H9 (cell line): ENCODE measurements at regions not wholly inside any gene's neighbourhood (a gene's known extent, or its start where the extent isn't known, plus 50 kb on each side); places are given as distances from the start of the nearest gene placed in this dataset.

ENCODE experiments used
- DNase-seq: peaks from one replicate; pipeline ENCODE4 v3.0.0-alpha.2; 2017
- H2AFZ ChIP-seq: one replicate; pipeline ENCODE4 v1.6.1; 2013; ENCODE audit warnings: mild to moderate bottlenecking, low read length, control low read depth, moderate library complexity
- H2AK5ac ChIP-seq: 2 replicates; pipeline ENCODE4 v1.6.1; 2013; ENCODE audit warnings: low read length, control low read depth, mixed read lengths; ENCODE audit not compliant: insufficient read length
- H2BK120ac ChIP-seq: one replicate; pipeline ENCODE4 v1.6.1; 2013; ENCODE audit warnings: low read depth, mild to moderate bottlenecking, low read length, control low read depth, inconsistent platforms; ENCODE audit not compliant: poor library complexity, severe bottlenecking
- H2BK12ac ChIP-seq: 2 replicates; pipeline ENCODE4 v1.6.1; 2013; ENCODE audit warnings: low read length, control low read depth, mixed read lengths, low read depth; ENCODE audit not compliant: insufficient read length
- H2BK15ac ChIP-seq: 2 replicates; pipeline ENCODE4 v1.6.1; 2013; ENCODE audit warnings: low read depth, low read length, control low read depth
- H2BK20ac ChIP-seq: one replicate; pipeline ENCODE4 v1.6.1; 2013; ENCODE audit warnings: low read depth, mild to moderate bottlenecking, low read length, control low read depth, inconsistent platforms; ENCODE audit not compliant: poor library complexity, severe bottlenecking
- H2BK5ac ChIP-seq: 2 replicates; pipeline ENCODE4 v1.6.1; 2013; ENCODE audit warnings: low read length, control low read depth, mixed read lengths; ENCODE audit not compliant: insufficient read length
- H3K14ac ChIP-seq: 2 replicates; pipeline ENCODE4 v1.6.1; 2013; ENCODE audit warnings: low read length, control low read depth; ENCODE audit not compliant: insufficient read depth
- H3K18ac ChIP-seq: 2 replicates; pipeline ENCODE4 v1.6.1; 2013; ENCODE audit warnings: low read depth, mild to moderate bottlenecking, mixed read lengths, low read length, control low read depth; ENCODE audit not compliant: insufficient read length
- H3K23ac ChIP-seq: 2 replicates; pipeline ENCODE4 v1.6.1; 2013; ENCODE audit warnings: low read length, control low read depth, mixed read lengths, low read depth; ENCODE audit not compliant: insufficient read length
- H3K23me2 ChIP-seq: 2 replicates; pipeline ENCODE4 v1.6.1; 2013; ENCODE audit warnings: low read depth, mild to moderate bottlenecking, mixed read lengths, low read length, control low read depth; ENCODE audit not compliant: insufficient read length, poor library complexity, severe bottlenecking
- H3K27ac ChIP-seq: 2 replicates; pipeline ENCODE4 v1.5.1; 2013; ENCODE audit warnings: low read length, control low read depth, mixed read lengths, low read depth; ENCODE audit not compliant: insufficient read length
- H3K27me3 ChIP-seq: 2 replicates; pipeline ENCODE4 v1.6.1; 2013; ENCODE audit warnings: low read length, control low read depth, inconsistent platforms; ENCODE audit not compliant: insufficient read depth
- H3K4ac ChIP-seq: 2 replicates; pipeline ENCODE4 v1.6.1; 2013; ENCODE audit warnings: low read depth, mild to moderate bottlenecking, control low read depth, inconsistent platforms, low read length, moderate library complexity
- H3K4me1 ChIP-seq: 2 replicates; pipeline ENCODE4 v1.6.1; 2013; ENCODE audit warnings: low read length, control low read depth, inconsistent platforms; ENCODE audit not compliant: insufficient read depth
- H3K4me2 ChIP-seq: 2 replicates; pipeline ENCODE4 v1.6.1; 2013; ENCODE audit warnings: low read length, control low read depth, mixed read lengths; ENCODE audit not compliant: insufficient read length, insufficient read depth
- H3K56ac ChIP-seq: 2 replicates; pipeline ENCODE4 v1.6.1; 2013; ENCODE audit warnings: low read depth, mild to moderate bottlenecking, mixed read lengths, low read length, control low read depth; ENCODE audit not compliant: insufficient read length
- H3K79me1 ChIP-seq: 2 replicates; pipeline ENCODE4 v1.6.1; 2013; ENCODE audit warnings: low read depth, mild to moderate bottlenecking, moderate library complexity, low read length, control low read depth, inconsistent platforms; ENCODE audit not compliant: insufficient read depth, poor library complexity, severe bottlenecking
- H3K79me2 ChIP-seq: 2 replicates; pipeline ENCODE4 v1.6.1; 2013; ENCODE audit warnings: low read length, control low read depth, inconsistent platforms; ENCODE audit not compliant: insufficient read depth
- H3K9ac ChIP-seq: 2 replicates; pipeline ENCODE4 v1.6.1; 2013; ENCODE audit warnings: low read length, control low read depth, mixed read lengths; ENCODE audit not compliant: insufficient read length; ENCODE audit errors: extremely low read depth
- H3K9me3 ChIP-seq: one replicate; pipeline ENCODE4 v1.6.1; 2013; ENCODE audit warnings: low read depth, low read length, inconsistent platforms; ENCODE audit not compliant: control insufficient read depth
- H3T11ph ChIP-seq: one replicate; pipeline ENCODE4 v1.6.1; 2013; ENCODE audit warnings: mild to moderate bottlenecking, low read length, control low read depth, inconsistent platforms
- H4K20me1 ChIP-seq: one replicate; pipeline ENCODE4 v1.6.1; 2013; ENCODE audit not compliant: control insufficient read depth, insufficient read length, insufficient read depth
- H4K5ac ChIP-seq: 2 replicates; pipeline ENCODE4 v1.6.1; 2013; ENCODE audit warnings: low read depth, mild to moderate bottlenecking, mixed read lengths, low read length, control low read depth; ENCODE audit not compliant: insufficient read length
- H4K8ac ChIP-seq: replicated peaks from 2 replicates; pipeline ENCODE4 v1.6.1; 2013; ENCODE audit warnings: low read length, control low read depth, mixed read lengths, low read depth; ENCODE audit not compliant: insufficient read length
- H4K91ac ChIP-seq: 2 replicates; pipeline ENCODE4 v1.6.1; 2013; ENCODE audit warnings: low read depth, mild to moderate bottlenecking, moderate library complexity, mixed read lengths, low read length, control low read depth; ENCODE audit not compliant: insufficient read length
- H3K27ac Mint-ChIP-seq, 3 experiments: 2 replicates in 2 of 3; 3 replicates in 1 of 3; pipeline ENCODE4 v1.8.0; 2020 to 2021; ENCODE audit warnings: mixed read lengths in 3 of 3, mild to moderate bottlenecking in 1 of 3, moderate library complexity in 1 of 3
- H3K27me3 Mint-ChIP-seq: 2 replicates; pipeline ENCODE4 v1.8.0; 2021; ENCODE audit warnings: low read depth, mild to moderate bottlenecking, moderate library complexity, mixed read lengths
- H3K36me3 Mint-ChIP-seq, 3 experiments: 2 replicates in 2 of 3; 3 replicates in 1 of 3; pipeline ENCODE4 v1.8.0; 2020 to 2021; ENCODE audit warnings: low read depth in 3 of 3, mixed read lengths in 3 of 3; ENCODE audit not compliant: insufficient read depth in 1 of 3
- H3K4me1 Mint-ChIP-seq, 2 experiments: 2 replicates each; pipeline ENCODE4 v1.8.0; 2020; ENCODE audit warnings: mixed read lengths in 2 of 2
- H3K4me3 Mint-ChIP-seq, 2 experiments: 2 replicates in 1 of 2; 3 replicates in 1 of 2; pipeline ENCODE4 v1.8.0; 2020 to 2021; ENCODE audit warnings: mild to moderate bottlenecking in 2 of 2, mixed read lengths in 2 of 2, moderate library complexity in 1 of 2
- H3K9me3 Mint-ChIP-seq, 2 experiments: 2 replicates in 1 of 2; 3 replicates in 1 of 2; pipeline ENCODE4 v1.8.0; 2020; ENCODE audit warnings: mild to moderate bottlenecking in 2 of 2, mixed read lengths in 2 of 2, moderate library complexity in 1 of 2
- WGBS: extraction: QIAGEN DNeasy Blood & Tissue Kit; methylation state at CpG from one replicate; pipeline ENCODE4 v1.1.7; 2013; ENCODE audit warnings: missing lambda C conversion rate, low lambda C conversion rate, mixed read lengths; ENCODE audit not compliant: insufficient read length; ENCODE audit errors: extremely low coverage; 5-methylcytosine and 5-hydroxymethylcytosine counted together
- TF ChIP-seq, protein P1 (sequence below): fragments of 200-600 bp; sonication (generic); conservative IDR thresholded peaks from 3 replicates; pipeline ENCODE4 v1.8.0; 2021; ENCODE audit warnings: antibody characterized with exemption, mild to moderate bottlenecking

DNA sequence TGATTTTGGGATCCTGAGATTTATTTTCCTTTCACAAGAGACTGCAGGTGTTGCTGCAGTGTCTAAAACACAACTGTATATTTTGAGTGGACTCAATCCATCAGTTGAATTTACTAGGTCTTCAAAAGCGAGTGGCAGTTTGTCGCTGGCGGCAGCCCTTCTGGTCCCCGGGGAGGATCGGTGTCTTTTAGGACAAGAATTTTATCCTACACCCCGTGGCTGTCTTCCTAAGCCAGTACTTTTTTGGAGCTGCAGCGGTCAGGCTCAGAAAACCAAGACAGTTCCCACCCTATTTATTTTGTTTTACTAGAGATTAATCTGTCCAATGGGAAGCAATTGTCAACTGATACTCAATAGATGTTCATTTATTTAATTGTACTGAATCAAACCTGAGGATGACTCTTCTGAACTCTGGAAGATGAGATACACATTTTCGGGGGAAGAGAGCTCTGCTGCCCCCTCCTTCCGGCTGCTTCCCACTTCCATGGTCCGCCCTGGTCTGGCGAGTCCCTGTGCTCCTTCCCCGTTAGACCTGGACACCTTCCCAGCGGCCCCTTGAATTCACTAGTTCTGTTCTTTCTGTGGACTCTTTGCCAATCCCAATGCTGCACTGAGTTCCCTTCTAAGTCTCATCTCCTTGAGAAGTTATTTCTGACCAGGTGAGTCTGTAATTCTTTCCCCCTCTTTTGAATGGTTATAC, 90.6 kb downstream of the ERMARD start:
- no peak overlapping the region for H3K18ac ChIP-seq
- H2BK20ac ChIP-seq: no peak overlapping the region
- H2AFZ ChIP-seq: no peak overlapping the region
- H3K9me3 ChIP-seq: no peaks in the 10 kb centered on the region
- peaks cover 7% of the 10 kb centered on the region for H3K27me3 Mint-ChIP-seq
- DNase-seq: peak; percentile 4
- H3K27me3 ChIP-seq: no peaks in the 10 kb centered on the region
- no peak overlapping the region for H2BK15ac ChIP-seq
- no peak overlapping the region for H3K23ac ChIP-seq
- H4K20me1 ChIP-seq: peaks cover 5% of the 10 kb centered on the region
- no peaks in the 10 kb centered on the region for H3K79me2 ChIP-seq
- no peak overlapping the region for H2BK120ac ChIP-seq
- H3K56ac ChIP-seq: no peak overlapping the region
- no peak overlapping the region for H3K27ac ChIP-seq
- no peak overlapping the region for H4K5ac ChIP-seq
- H2BK5ac ChIP-seq: no peak overlapping the region
- H2AK5ac ChIP-seq: no peak overlapping the region
- H3K4me3 Mint-ChIP-seq: no peak overlapping the region
- no peak overlapping the region for H2BK12ac ChIP-seq
- H4K91ac ChIP-seq: no peak overlapping the region
- WGBS: no CpG with 5 or more reads among the region's 13 CpGs
- no peaks in the 10 kb centered on the region for H3K79me1 ChIP-seq
- peaks cover 0 to 2% of the 10 kb centered on the region in 2 experiments; a peak in 1 of 4 replicates for H3K4me1 Mint-ChIP-seq
- no peak overlapping the region for H3K27ac Mint-ChIP-seq
- no peak overlapping the region for H3T11ph ChIP-seq
- no peak overlapping the region for H3K9ac ChIP-seq
- H3K4ac ChIP-seq: no peak overlapping the region
- H3K23me2 ChIP-seq: no peaks in the 10 kb centered on the region
- H3K14ac ChIP-seq: no peak overlapping the region
- H3K4me1 ChIP-seq: no peaks in the 10 kb centered on the region
- no peak overlapping the region for H4K8ac ChIP-seq
- TF ChIP-seq, protein P1, sequence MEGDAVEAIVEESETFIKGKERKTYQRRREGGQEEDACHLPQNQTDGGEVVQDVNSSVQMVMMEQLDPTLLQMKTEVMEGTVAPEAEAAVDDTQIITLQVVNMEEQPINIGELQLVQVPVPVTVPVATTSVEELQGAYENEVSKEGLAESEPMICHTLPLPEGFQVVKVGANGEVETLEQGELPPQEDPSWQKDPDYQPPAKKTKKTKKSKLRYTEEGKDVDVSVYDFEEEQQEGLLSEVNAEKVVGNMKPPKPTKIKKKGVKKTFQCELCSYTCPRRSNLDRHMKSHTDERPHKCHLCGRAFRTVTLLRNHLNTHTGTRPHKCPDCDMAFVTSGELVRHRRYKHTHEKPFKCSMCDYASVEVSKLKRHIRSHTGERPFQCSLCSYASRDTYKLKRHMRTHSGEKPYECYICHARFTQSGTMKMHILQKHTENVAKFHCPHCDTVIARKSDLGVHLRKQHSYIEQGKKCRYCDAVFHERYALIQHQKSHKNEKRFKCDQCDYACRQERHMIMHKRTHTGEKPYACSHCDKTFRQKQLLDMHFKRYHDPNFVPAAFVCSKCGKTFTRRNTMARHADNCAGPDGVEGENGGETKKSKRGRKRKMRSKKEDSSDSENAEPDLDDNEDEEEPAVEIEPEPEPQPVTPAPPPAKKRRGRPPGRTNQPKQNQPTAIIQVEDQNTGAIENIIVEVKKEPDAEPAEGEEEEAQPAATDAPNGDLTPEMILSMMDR: no peak
- no peak overlapping the region for H3K4me2 ChIP-seq
- no peaks in the 10 kb centered on the region; a peak in 1 of 5 replicates for H3K9me3 Mint-ChIP-seq
- no peaks in the 10 kb centered on the region for H3K36me3 Mint-ChIP-seq
